Stimulated activated CD8-positive, alpha-beta memory T cell treated with anti-CD3 and anti-CD28 coated beads, Interleukin-15, amount 100 ng/mL, for 48 hours (primary cell): ENCODE measurements at regions not wholly inside any gene's neighbourhood (a gene's known extent, or its start where the extent isn't known, plus 50 kb on each side); places are given as distances from the start of the nearest gene placed in this dataset.
"Not testable (repeated sequence)": the region's sequence is repeated elsewhere in the genome, so short reads cannot be mapped to it uniquely, and the experiment has no call there.

ENCODE experiments used
- DNase-seq, 2 donors: peaks; one replicate each; pipeline ENCODE4 v3.0.0-alpha.2; 2020; ENCODE audit warnings: low read depth in 2 of 2

DNA sequence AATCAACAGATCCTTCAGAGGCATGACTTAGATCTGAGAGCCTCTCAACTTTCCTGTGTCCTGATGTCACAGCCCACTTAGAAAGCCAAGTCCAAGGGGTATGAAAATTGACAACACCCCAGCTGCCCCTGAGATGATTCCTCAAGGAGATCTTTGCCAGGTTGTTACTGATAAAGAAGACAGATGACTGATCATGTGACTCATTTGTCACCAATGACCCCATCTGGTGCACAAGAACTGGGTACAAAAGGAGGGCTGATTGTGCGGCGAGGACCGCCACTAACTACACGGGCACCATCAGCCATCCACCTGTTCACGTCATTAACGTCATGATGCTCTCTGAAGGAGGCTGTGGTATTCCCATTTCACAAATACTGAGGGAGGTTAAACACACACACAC lies 583.2 kb upstream of the KLF4 start:
- no peak for DNase-seq

DNA sequence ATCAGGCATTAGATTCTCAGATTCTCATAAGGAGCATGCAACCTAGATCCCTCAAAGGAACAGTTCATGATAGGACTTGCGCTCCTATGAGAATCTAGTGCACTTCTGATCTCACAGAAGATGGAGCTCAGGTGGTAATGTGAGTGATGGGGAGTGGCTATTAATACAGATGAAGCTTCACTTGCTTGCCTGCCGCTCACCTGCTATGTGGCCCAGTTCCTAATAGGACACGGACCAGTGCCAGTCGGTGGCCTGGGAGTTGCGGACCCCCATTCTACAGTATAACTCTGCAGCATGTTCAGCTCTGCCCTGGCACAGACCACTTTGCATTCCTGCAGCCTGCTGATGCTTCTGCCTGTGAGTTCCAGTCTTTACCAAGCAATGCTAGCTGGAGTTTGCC lies 581.3 kb upstream of the KLF4 start:
- DNase-seq, result no peak

DNA sequence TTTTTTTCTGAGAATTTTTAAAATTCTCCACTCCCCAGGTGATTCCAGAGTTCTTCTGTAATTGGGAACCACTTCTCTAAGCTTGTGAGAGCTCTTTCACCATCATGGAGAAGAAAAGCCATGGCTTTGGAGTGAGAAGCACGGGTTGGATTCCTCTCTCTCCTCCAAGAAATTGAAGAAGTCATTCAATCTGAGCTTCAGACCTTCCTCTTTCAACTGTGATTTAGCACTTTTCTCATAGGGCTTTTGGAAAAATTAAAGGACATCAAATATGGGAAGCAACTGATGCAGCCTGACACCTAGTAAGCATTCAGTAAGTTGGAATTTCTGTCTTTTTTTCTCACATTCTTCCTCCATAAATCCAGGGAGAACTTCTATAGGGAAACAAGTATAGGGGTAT lies 580.4 kb upstream of the KLF4 start:
- no peak for DNase-seq

DNA sequence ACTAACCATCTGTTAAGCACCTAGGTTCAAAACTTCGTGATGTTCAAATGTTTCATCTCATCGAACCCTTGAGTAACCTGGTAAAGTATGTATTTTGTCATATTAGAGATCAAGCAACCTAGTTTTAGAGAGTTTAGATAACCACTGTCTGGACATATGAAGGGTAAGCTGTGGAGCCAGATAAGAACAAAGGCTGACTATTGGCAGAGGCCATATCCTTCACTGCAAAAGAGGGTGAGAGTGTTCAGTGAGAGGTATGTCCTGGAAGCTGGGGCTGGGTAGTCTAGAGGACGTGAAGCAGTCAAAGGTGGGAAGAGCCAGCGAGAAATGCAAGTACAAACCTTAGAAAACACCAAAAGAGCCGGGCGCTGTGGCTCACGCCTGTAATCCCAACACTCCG lies 573.1 kb upstream of the KLF4 start:
- no peak for DNase-seq

DNA sequence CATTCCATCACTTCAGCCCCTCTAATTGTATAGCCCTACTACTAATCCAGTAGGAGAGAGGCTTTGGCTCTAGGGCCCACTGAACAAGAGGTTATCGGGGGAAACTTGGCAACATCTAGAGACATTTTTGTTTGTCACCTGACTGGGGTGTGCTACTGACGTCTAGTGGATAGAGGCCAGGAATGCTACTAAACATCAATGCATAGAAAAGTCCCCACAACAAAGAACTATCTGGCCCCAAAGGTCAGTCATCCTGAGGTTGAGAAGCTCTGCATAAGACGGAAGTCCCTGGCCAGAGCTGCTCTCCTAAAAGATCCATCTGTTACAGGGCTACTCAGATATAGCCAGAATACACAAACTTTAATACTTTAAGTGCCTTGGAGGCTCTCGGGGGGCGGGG lies 570.6 kb upstream of the KLF4 start:
- DNase-seq, result no peak

DNA sequence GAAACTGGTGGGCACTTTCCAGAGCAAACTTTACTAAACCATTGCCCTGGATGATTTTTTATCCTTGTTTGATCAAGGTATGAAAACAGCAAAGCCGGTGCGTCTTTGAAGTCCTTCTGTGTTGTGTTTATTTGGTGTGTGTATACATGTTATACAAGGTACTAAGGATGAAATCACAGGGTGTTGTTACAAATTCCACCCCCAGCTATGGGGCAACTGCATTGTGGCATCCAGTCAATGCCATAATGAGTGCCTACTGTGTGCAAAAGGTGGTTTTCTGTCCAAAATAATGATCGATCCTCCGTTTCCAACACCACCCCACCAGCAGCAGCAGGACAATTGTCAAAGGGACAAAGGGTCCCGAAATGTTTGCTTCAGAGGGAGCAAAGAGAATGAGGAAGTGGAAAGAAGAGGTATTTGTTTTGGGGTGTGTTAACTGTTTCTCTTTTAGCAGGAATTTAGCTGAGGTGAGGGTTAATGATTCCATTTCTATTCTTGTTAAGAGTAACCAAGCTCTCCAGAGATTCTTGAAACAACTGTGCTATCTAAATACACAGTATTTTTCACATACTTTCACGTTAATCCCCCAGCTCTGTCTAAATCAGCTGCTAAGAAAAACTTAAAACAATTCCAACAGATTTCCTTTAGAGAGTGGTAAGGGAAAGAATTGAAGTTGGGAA lies 568.7 kb upstream of the KLF4 start:
- no peak for DNase-seq

DNA sequence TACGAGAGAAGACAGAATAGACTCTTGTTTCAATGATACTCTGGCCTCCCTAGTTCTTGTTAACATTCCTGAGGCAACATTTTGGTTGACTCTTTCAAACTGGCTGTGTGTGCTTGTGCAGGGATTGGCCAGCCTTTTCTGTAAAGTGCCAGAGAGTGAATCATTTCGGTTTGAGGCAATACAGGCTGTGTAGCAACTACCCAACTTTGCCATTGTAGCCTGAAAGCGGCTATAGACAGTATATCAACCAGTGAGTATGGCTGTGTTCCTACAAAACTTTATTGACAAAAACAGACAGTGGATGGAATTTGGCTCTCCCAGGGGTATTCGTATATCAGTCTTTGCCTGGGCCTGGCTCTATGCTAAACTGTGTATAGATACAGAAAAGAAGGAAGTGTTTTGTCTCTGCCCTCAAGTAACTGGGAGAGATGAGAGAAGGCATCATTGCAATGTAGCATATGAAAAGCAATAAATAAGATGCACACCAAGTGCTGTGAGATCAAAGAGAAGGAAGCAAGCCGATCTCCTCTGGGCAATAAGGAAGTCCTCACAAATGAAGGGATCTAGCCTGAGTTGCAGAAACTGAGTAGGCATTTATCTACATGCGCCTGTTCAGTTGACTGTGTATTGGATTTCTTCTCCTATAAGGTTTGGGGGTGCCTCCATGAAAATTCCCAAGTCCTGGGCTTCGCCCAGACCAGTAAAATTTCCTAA lies 568.0 kb upstream of the KLF4 start:
- DNase-seq, result no peak

DNA sequence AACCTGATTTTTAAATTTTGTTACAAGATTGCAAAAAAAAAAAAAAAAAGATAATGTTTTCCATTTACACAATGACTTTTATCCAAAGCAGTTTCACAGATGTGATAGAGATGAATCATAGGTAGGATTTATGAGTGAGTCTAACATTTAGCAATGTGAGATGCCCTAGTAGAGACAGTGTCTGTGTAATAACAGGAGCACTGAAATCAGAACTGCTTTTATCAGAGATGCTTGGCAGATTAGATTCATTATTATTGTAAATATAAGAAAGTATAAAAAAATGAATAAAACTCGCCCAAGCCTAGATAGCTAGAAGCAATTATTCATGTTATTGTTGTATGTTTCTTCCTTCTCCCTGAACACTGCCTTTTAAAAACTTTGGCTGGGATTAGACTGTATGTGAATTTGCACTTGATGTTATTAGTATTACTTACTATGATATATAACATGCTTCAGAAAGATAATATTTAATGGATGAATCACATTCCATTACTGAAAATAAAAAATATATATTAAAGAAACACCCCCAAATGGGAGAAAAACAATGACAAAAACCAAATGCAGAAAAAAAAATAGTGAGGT lies 567.3 kb upstream of the KLF4 start:
- no peak for DNase-seq

DNA sequence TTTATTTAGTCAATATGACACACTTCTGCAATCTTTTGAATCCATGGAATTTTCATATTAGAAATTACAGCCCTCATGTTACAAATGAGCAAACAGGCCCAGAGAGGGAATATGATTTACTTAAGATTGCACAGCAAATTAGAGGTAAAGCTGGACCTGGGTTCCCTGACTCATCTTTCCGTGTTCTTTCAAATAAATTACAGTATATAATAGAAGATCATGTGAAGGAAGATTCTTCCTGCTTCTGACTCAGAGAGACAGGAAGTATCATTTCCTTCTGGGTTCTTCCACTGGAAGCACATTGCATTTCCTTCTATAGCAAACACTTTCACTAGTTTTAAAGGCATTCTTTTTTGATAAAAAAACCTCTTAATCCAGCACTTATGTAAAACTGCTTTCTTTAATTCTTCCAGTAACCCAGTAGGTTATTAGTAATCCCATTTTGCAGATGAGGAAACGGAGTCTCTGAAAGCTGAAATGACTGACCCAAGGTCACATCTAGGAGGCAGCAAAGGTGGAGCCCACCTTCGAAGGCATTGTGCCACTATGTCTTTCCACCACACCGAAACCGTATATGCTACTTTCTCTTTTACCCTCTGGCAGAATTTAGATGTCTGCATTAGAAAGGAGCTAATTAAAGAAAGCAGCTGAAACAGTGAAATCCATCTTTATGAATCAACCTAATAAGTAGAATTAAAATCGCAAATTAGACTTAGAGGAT lies 566.7 kb upstream of the KLF4 start:
- no peak for DNase-seq

DNA sequence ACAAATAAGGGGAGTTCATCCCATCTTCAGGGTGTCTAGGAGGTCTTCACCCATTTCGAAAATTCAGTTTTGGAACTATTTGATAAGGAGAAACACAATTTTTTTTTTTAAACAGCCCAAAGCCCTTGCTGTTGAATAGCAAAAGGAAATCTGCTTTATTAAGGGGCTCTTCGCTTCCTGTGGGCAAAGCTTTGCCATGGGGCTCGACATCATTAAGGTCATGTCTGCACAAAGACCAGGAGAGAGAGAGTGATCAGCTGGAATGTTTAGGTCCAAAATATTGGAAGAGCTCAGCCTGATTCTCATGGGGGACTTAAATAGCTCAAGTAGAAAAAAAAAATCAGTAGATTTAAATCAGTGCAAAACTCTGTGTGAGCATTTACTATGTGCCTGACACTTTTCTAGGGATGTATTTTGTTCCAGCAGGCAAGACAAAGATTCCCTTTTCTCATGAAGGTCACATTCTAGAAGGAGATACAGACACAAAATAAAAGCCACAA lies 564.6 kb upstream of the KLF4 start:
- no peak for DNase-seq

DNA sequence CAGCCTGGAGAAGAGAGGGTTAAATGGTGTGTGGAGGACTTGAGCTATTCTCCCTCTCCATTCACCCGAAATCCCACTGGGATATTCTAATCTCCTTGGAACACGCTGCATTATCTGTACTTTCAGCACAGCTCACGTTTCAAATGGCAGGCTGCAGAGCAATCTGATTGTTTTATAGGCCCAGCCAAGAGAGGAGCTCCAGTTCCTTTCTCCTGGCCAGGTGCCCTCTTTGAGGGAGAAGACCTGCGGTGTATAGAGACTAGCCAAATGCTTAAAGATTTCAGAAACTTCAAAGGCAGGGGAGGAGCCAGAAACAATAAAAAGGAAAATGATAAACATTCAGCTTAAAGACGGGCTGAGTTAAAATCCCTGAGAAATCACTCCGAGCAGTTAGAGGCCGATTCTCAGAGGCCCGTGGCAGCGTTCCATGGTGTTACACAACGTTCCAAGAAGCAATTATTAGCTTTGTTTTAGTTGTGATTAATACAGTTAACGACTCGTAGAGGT lies 564.0 kb upstream of the KLF4 start:
- no peak for DNase-seq

DNA sequence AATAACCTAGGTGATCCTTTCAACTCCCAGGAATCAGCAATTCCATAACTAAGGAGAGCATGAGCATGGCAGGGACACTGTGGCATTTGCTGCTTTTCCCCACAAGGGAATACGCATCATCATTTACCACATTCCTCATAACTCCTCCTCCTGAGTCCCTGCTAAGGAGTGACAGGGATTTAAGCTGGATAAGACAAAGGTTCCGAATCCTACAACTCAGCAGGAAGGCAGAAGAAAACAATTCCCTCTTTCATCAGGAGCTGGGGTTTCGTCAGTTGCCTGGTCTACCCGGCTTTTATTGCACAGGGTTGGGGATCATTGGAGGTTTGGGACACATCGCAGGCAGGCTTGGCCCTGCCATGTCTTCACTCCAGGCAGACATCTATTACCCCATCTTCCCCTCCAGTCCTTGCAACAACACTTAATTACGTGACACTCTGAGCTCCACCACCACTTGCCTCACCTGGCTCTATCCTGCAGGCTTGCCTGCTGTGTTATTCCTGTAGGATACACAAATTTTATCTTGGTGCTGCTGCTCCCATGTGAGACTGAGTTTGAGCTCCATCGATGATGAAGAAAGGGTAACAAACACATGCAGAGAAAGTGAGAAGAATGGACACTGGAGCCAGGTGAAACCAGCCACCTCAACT lies 563.0 kb upstream of the KLF4 start:
- no peak for DNase-seq

DNA sequence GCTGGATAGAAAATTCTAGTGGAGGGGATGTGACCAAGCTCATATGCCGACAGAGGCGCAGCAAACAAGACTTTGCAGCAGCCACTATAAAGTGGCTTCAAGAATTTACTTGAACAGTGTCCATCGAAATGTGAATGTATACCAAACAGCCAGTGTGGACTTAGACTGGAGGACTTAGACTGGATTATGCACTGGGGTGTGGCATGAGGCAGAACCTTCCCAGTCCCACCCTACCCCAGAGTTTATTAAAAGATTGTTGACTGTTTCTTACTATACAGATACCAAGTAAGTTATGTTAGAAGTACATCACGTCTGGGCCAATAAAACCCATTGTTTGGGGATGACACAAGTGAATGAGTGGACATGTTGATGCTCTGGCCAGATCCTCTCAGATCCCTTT lies 561.3 kb upstream of the KLF4 start:
- DNase-seq, result no peak

DNA sequence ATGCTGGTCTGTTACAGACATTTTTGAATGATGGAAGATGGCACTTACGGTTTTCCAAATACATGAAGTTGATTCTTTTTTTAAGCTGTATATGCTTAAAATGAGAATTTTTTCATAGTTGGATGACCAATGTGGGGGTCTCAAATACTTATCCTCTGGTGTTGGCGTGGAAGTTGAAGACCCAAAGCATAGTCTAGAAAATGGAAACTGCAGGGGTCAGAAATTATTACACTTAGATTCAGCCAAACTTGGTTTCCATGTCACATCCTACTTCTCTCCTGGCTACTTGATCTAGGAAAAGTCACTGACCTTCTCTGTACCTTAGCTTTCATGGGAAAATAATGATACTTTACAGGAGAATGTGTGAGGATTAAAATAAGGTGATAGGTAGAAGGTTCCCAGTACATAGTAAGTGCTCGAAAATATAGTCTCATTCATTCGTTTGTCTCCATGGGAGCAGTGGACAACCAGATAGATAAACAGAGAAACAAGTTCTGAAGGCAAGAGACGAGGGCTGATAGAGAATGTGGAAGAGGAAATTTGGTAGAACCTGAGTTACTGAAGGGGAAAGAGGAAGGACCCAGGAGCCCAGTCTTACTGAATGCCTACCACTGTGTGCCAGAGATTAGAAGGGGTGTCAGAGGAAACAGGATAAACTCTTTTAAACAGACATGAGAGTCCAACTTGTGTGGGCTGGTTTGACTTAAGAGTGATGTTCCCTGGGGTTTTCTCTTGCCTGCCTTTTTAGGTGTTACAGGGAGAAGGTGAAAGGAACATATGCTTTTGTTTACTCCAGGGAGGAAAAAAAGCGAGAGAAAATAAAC lies 560.3 kb upstream of the KLF4 start:
- no peak for DNase-seq

DNA sequence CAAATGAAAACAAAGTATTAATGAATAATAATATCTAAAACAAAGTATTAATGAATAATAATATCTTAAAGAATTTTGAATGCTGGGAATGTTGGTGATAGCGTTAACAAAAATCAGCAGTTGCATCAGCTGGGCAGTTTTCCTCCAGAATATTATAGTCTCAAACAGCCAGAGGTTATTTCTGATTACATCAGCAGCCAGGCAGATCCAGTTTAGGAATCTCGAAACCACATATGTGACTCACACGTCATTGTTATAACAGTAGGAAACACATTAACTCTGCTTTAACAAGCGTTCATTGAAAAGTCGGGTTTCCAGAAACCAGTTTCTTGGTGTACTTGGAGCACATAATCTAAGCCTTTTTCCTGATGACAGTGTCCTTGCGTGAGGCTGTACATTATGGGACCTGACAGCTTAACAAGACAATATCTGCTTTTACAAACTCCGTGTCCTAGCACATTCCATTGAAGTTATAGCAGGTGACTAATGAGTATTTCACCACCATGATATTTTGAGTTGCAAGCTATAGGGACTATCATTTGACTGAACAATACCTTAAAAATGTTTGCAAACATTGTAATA lies 559.5 kb upstream of the KLF4 start:
- no peak for DNase-seq

DNA sequence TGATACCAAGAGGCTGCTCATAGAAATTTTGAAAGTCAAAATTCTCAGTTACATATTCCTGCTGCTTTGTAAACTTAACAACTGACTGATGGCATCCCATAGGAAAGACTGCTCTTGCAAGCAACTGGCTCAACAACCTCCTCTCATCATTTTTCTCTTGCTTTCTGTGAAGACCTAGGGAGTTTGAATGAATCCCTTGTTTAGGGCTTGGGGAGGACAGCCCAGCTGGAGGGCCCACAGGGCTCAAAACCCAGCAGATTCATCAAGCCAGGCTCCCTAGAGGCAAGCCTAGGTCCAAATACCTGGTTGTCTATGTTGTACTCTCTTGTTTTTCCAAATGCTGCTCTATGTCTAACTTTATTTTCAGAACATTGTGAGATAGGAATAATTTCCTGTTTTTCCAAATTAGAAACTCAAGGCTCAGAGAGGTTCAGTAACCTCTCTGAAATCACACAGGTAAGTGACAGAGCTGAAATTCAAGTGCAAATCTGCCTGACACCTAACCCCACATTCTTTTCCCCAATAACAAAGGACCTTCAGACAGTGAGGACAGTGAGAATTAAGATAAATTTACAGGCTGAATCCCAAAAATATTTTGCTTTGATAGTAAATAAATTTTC lies 558.9 kb upstream of the KLF4 start:
- no peak for DNase-seq

DNA sequence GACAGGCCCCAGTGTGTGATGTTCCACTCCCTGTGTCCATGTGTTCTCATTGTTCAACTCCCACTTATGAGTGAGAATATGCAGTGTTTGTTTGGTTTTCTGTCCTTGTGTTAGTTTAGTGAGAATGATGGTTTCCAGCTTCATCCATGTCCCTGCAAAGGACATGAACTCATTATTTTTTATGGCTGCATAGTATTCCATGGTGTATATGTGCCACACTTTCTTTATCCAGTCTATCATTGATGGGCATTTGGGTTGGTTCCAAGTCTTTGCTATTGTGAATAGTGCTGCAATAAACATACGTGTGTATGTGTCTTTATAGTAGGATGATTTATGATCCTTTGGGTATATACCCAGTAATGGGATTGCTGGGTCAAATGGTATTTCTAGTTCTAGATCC lies 558.2 kb upstream of the KLF4 start:
- not testable (repeated sequence) for DNase-seq

DNA sequence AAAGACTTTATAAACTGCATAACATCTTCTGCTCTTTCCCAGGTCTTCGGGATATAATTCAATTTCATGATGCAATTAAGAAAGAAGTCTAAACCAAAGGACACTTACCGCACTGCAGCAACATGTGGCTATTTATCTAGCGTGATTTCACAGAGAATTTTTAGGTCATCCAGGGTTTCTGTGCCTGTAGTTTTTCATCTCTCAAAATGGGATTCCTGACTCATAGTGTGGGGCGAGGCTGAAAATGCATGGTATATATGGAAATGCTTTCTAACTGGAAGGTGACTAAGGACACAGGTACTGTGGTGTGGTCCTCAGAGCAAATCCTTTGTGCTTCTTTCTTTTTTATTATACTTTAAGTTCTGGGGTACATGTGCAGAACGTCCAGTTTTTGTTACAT lies 557.7 kb upstream of the KLF4 start:
- no peak for DNase-seq

DNA sequence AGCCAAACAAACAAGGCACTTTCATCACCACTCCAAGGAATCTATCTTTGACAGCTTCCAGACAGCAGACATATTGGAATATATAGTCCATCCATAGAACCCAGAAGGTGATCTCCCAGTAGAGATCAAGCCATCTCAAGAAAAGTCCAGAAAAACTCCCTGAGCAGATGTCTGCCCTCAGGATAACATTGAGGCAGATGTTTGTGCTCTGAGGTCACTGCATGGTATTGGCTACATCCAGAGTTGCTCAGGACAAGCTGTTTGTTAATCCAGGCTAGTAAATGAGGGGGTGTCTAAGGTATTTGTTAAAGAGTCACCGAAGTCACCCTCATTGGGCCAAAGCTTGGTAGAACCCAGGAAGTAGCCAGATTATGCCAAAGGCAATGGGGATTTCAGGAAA lies 556.3 kb upstream of the KLF4 start:
- DNase-seq, result no peak

DNA sequence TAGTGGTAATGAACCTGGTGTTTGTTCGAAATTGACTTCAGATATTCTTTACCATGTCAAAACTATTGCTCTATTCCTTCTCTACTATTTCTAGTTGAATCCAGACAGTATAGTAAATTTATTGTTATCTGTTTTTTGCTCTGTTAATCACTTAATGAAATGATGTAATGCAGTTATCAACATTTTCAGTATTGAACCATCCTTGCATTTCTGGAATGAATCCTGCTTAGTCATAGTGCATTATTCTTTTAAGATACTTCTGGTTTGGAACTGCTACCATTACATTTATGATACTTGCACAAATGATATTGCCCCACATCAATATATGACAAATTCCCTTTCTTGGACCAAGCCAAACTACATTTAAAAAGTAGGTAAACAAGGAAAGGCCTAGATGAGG lies 554.0 kb upstream of the KLF4 start:
- DNase-seq, result no peak
